ENCODE measurements at regions not wholly inside any gene's neighbourhood (a gene's known extent, or its start where the extent isn't known, plus 50 kb on each side); places are given as distances from the start of the nearest gene placed in this dataset.

DNA sequence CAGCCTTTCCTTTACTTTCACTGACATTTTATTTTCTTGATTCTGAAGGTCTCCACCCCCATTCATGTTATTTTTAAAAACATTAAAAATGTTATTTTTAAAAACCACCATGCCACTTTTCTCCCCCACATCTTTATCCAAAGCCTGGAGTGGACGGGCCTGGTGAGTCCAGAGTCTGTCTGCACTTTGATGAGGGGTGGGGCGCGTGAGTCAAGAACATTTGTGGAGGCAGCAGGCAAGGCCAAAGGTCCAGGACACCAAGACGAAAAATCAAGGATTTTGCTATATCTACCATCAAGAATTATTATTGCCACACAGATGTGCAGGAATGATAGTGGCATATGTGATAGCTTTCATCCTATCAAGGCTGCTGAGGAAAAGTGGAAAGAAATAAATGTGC is 224.9 kb downstream of the FGF9 start:
- ChIA-PET POLR2A (no interaction called here), CTCF (no interaction called here)
- DNase-seq (ENCODE audit: low read depth) = no peak
- Histone ChIP-seq H3K27me3 (ENCODE audit: control insufficient read depth, insufficient read depth, low read length) (no peaks in the 10 kb centered on the region), H3K36me3 (ENCODE audit: control insufficient read depth, insufficient read depth, low read length) (no peaks in the 10 kb centered on the region), H3K4me3 (ENCODE audit: low read depth, low read length) (no peak overlapping the region)
- TF ChIP-seq, protein P1, sequence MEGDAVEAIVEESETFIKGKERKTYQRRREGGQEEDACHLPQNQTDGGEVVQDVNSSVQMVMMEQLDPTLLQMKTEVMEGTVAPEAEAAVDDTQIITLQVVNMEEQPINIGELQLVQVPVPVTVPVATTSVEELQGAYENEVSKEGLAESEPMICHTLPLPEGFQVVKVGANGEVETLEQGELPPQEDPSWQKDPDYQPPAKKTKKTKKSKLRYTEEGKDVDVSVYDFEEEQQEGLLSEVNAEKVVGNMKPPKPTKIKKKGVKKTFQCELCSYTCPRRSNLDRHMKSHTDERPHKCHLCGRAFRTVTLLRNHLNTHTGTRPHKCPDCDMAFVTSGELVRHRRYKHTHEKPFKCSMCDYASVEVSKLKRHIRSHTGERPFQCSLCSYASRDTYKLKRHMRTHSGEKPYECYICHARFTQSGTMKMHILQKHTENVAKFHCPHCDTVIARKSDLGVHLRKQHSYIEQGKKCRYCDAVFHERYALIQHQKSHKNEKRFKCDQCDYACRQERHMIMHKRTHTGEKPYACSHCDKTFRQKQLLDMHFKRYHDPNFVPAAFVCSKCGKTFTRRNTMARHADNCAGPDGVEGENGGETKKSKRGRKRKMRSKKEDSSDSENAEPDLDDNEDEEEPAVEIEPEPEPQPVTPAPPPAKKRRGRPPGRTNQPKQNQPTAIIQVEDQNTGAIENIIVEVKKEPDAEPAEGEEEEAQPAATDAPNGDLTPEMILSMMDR (IDR thresholded peaks at IDR 0.05; ENCODE audit: insufficient read depth, low read depth, low read length) = no peak

DNA sequence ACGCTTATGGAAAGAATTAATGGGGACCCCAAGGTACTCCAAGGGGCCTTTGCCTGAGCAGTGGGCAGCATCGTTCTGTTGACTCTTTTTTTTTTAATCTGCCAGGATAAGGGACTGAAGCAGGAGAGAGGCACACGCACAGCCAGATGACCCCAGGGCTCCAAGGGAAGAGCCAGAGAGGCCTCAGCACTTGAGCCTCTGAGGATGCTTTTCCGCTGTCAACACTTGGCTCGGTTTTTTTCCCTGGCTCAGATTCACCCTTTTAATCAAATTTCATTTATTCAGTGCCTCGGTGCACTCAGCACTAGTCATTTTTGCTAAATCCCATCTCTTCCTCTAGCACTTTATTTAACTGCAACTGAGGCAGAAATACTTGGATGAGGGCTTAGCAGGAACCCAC is 226.3 kb downstream of the FGF9 start:
- no peaks in the 10 kb centered on the region for H3K36me3 ChIP-seq (ENCODE audit: control insufficient read depth, insufficient read depth, low read length)
- CTCF ChIA-PET = interaction anchor here (0.6 kb wide), 1 partner anchor 113 kb away, joined by 4 read pairs; no protein-coding TSS in a partner anchor
- POLR2A ChIA-PET = no interaction called here
- no peaks in the 10 kb centered on the region for H3K27me3 ChIP-seq (ENCODE audit: control insufficient read depth, insufficient read depth, low read length)
- H3K4me3 ChIP-seq (ENCODE audit: low read depth, low read length) = no peak overlapping the region
- TF ChIP-seq, protein P1 (IDR thresholded peaks at IDR 0.05; ENCODE audit: insufficient read depth, low read depth, low read length) = no peak
- DNase-seq (ENCODE audit: low read depth) = no peak

DNA sequence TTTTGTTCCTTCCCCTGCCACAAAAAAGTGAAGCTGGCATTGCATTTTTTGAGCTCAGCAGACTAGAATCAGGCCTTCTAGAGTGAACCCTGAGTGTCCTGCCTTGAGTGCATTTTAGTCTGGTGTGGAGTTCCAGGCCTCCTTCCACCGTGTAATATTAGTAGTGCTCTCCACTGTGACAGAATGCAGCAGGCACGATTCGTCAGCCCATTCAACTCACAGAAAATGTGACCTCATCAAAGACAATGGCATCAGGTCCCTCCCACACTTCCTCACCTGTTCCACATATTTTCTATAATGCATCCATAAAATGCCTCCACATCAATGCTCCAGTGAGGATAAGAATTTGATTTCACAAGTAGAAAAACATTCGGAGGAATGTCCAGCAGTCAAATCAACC is 227.6 kb downstream of the FGF9 start:
- Histone ChIP-seq H3K4me3 (ENCODE audit: low read depth, low read length) (no peak overlapping the region), H3K36me3 (ENCODE audit: control insufficient read depth, insufficient read depth, low read length) (no peaks in the 10 kb centered on the region), H3K27me3 (ENCODE audit: control insufficient read depth, insufficient read depth, low read length) (no peaks in the 10 kb centered on the region)
- ChIA-PET POLR2A (no interaction called here), CTCF (no interaction called here)
- TF ChIP-seq, protein P1 (IDR thresholded peaks at IDR 0.05; ENCODE audit: insufficient read depth, low read depth, low read length) = no peak
- DNase-seq (ENCODE audit: low read depth) = no peak

DNA sequence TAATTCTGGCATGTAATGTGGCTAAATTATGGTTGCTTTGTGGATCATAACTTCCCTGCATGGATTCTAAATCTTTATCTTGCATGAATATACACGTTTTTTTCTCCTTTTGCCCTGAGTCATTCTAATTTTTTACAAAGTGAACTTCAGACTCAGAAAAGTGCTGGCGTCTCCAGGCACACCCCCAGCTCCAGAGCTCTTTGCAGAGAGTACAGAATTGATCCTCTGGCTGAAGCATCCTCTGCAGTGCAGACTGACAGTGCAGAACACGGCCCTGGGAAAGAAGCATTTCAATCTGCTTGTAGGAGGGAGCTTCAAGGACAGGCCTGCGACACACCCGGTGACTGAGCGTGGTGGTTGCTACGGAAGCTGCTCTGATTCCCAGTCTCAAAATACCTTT is 228.1 kb downstream of the FGF9 start:
- no peak overlapping the region for H3K4me3 ChIP-seq (ENCODE audit: low read depth, low read length)

DNA sequence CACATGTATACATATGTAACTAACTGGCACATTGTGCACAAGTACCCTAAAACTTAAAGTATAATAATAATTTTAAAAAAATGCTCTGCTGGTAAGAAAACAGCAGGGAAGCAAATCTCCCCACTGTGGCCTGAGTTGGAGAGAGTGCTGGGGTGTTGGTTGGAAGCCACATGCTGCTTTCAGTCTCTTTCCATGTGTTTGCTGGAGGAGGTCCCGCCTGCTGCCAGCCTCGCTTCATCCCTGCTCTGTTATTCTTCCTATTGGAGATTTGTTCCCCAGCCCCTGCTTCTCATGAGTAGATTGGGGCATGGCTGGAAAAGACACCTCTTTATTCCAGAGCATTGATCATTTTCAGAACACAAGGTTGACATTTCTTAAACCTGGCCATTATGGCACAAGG is 230.5 kb downstream of the FGF9 start:
- POLR2A ChIA-PET = no interaction called here
- CTCF ChIA-PET = no interaction called here
- no peaks in the 10 kb centered on the region for H3K36me3 ChIP-seq (ENCODE audit: control insufficient read depth, insufficient read depth, low read length)
- no peaks in the 10 kb centered on the region for H3K27me3 ChIP-seq (ENCODE audit: control insufficient read depth, insufficient read depth, low read length)
- no peak overlapping the region for H3K4me3 ChIP-seq (ENCODE audit: low read depth, low read length)
- TF ChIP-seq, protein P1 (IDR thresholded peaks at IDR 0.05; ENCODE audit: insufficient read depth, low read depth, low read length) = no peak
- no peak for DNase-seq (ENCODE audit: low read depth)

More for the DNA sequence above, 228.1 kb downstream of the FGF9 start:
- ChIA-PET CTCF (no interaction called here), POLR2A (no interaction called here)
- H3K27me3 ChIP-seq (ENCODE audit: control insufficient read depth, insufficient read depth, low read length) = no peaks in the 10 kb centered on the region
- H3K36me3 ChIP-seq (ENCODE audit: control insufficient read depth, insufficient read depth, low read length) = no peaks in the 10 kb centered on the region
- no peak for DNase-seq (ENCODE audit: low read depth)
- TF ChIP-seq, protein P1 (IDR thresholded peaks at IDR 0.05; ENCODE audit: insufficient read depth, low read depth, low read length) = no peak

All from BJ (cell line).